Astrocyte (in vitro differentiated cells and primary cell): ENCODE measurements at regions not wholly inside any gene's neighbourhood (a gene's known extent, or its start where the extent isn't known, plus 50 kb on each side); places are given as distances from the start of the nearest gene placed in this dataset.

Experiments used
- DNase-seq: peaks from one replicate; pipeline ENCODE4 v3.0.0-alpha.2; 2010; ENCODE audit warnings: low read depth
- FAIRE-seq: peaks from 2 replicates; lab custom pipeline; 2011; peaks lifted over from hg19 to GRCh38; lab: Jason Lieb, UNC
- H2AFZ ChIP-seq: 2 replicates; pipeline ENCODE4 v1.6.0; 2012; ENCODE audit warnings: low read depth, low read length, inconsistent platforms
- H3K27ac ChIP-seq: 2 replicates; pipeline ENCODE4 v1.5.1; 2011; ENCODE audit warnings: low read depth, low read length, inconsistent platforms
- H3K27me3 ChIP-seq: 2 replicates; pipeline ENCODE4 v1.6.0; 2011; ENCODE audit warnings: low read length, inconsistent platforms; ENCODE audit not compliant: insufficient read depth
- H3K36me3 ChIP-seq: 2 replicates; pipeline ENCODE4 v1.5.1; 2011; ENCODE audit warnings: low read length, inconsistent platforms; ENCODE audit not compliant: insufficient read depth
- H3K4me1 ChIP-seq: 2 replicates; pipeline ENCODE4 v1.5.1; 2011; ENCODE audit warnings: low read length, inconsistent platforms; ENCODE audit not compliant: insufficient read depth
- H3K4me2 ChIP-seq: 2 replicates; pipeline ENCODE4 v1.6.0; 2012; ENCODE audit warnings: low read length, inconsistent platforms
- H3K4me3 ChIP-seq: 2 replicates; pipeline ENCODE4 v1.5.1; 2011; ENCODE audit warnings: low read depth, mild to moderate bottlenecking, low read length, inconsistent platforms; ENCODE audit not compliant: insufficient read depth
- H3K79me2 ChIP-seq: 2 replicates; pipeline ENCODE4 v1.6.0; 2012; ENCODE audit warnings: mild to moderate bottlenecking, low read length, inconsistent platforms; ENCODE audit not compliant: insufficient read depth
- H3K9ac ChIP-seq: 2 replicates; pipeline ENCODE4 v1.6.0; 2012; ENCODE audit warnings: mild to moderate bottlenecking, low read length, inconsistent platforms
- H3K9me3 ChIP-seq: 2 replicates; pipeline ENCODE4 v1.5.1; 2012; ENCODE audit warnings: low read depth, mild to moderate bottlenecking, low read length, inconsistent platforms; ENCODE audit not compliant: insufficient read depth
- H4K20me1 ChIP-seq: 2 replicates; pipeline ENCODE4 v1.6.0; 2012; ENCODE audit warnings: low read length, inconsistent platforms; ENCODE audit not compliant: insufficient read depth
- H3K27ac Mint-ChIP-seq: one replicate; pipeline ENCODE4 v1.8.0; 2021; ENCODE audit warnings: mild to moderate bottlenecking, mixed read lengths; ENCODE audit not compliant: unreplicated experiment
- H3K27me3 Mint-ChIP-seq: one replicate; pipeline ENCODE4 v1.8.0; 2021; ENCODE audit warnings: low read depth, mixed read lengths; ENCODE audit not compliant: unreplicated experiment
- H3K36me3 Mint-ChIP-seq: one replicate; pipeline ENCODE4 v1.8.0; 2021; ENCODE audit warnings: low read depth, mixed read lengths; ENCODE audit not compliant: unreplicated experiment
- H3K4me1 Mint-ChIP-seq: one replicate; pipeline ENCODE4 v1.8.0; 2021; ENCODE audit warnings: low read depth, mixed read lengths; ENCODE audit not compliant: unreplicated experiment
- H3K4me3 Mint-ChIP-seq: one replicate; pipeline ENCODE4 v1.8.0; 2021; ENCODE audit warnings: mild to moderate bottlenecking, moderate library complexity, mixed read lengths; ENCODE audit not compliant: unreplicated experiment
- H3K9me3 Mint-ChIP-seq: one replicate; pipeline ENCODE4 v1.8.0; 2021; ENCODE audit warnings: mild to moderate bottlenecking, mixed read lengths; ENCODE audit not compliant: unreplicated experiment
- EZH2 ChIP-seq: IDR thresholded peaks from 2 replicates; pipeline ENCODE4 v1.6.1; 2012; ENCODE audit warnings: mild to moderate bottlenecking, low read length, inconsistent platforms; ENCODE audit not compliant: insufficient read depth
- TF ChIP-seq, protein P1 (sequence below): IDR thresholded peaks from 2 replicates; pipeline ENCODE4 v1.5.1; 2011; ENCODE audit warnings: low read depth, mild to moderate bottlenecking, inconsistent platforms, low read length, moderate library complexity; ENCODE audit not compliant: insufficient read depth

- no peaks in the 10 kb centered on the region for H3K27me3 ChIP-seq
- no peaks in the 10 kb centered on the region for H4K20me1 ChIP-seq
- no peak for TF ChIP-seq EZH2
- TF ChIP-seq, protein P1, sequence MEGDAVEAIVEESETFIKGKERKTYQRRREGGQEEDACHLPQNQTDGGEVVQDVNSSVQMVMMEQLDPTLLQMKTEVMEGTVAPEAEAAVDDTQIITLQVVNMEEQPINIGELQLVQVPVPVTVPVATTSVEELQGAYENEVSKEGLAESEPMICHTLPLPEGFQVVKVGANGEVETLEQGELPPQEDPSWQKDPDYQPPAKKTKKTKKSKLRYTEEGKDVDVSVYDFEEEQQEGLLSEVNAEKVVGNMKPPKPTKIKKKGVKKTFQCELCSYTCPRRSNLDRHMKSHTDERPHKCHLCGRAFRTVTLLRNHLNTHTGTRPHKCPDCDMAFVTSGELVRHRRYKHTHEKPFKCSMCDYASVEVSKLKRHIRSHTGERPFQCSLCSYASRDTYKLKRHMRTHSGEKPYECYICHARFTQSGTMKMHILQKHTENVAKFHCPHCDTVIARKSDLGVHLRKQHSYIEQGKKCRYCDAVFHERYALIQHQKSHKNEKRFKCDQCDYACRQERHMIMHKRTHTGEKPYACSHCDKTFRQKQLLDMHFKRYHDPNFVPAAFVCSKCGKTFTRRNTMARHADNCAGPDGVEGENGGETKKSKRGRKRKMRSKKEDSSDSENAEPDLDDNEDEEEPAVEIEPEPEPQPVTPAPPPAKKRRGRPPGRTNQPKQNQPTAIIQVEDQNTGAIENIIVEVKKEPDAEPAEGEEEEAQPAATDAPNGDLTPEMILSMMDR, result no peak
- H3K9ac ChIP-seq, result no peak overlapping the region
- H3K9me3 ChIP-seq, result no peaks in the 10 kb centered on the region
- no peak overlapping the region for H2AFZ ChIP-seq
- H3K79me2 ChIP-seq, result no peaks in the 10 kb centered on the region
- H3K4me3 ChIP-seq, result no peak overlapping the region
- Mint-ChIP-seq H3K9me3 (peaks cover 2% of the 10 kb centered on the region), H3K36me3 (no peaks in the 10 kb centered on the region), H3K4me3 (no peak overlapping the region), H3K27me3 (no peaks in the 10 kb centered on the region), H3K4me1 (no peaks in the 10 kb centered on the region), H3K27ac (no peak overlapping the region)
- no peak overlapping the region for H3K27ac ChIP-seq
- no peaks in the 10 kb centered on the region for H3K36me3 ChIP-seq
- DNase-seq, result no peak
- no peak for FAIRE-seq
- H3K4me1 ChIP-seq, result no peaks in the 10 kb centered on the region
- no peak overlapping the region for H3K4me2 ChIP-seq
Observed at GRCh38 chr16:58948244-58948643, 214.1 kb upstream of the GOT2 start.

GRCh38 chr16:58940609-58941008 is 206.5 kb upstream of the GOT2 start:
- Mint-ChIP-seq H3K9me3 (peaks cover 2% of the 10 kb centered on the region), H3K4me3 (no peak overlapping the region), H3K4me1 (no peaks in the 10 kb centered on the region), H3K27me3 (no peaks in the 10 kb centered on the region), H3K36me3 (no peaks in the 10 kb centered on the region), H3K27ac (no peak overlapping the region)
- no peak overlapping the region for H3K9ac ChIP-seq
- H4K20me1 ChIP-seq, result no peaks in the 10 kb centered on the region
- H3K4me1 ChIP-seq, result no peaks in the 10 kb centered on the region
- no peak for DNase-seq
- TF ChIP-seq EZH2, result no peak
- TF ChIP-seq, protein P1, result no peak
- H3K79me2 ChIP-seq, result no peaks in the 10 kb centered on the region
- H3K4me2 ChIP-seq, result no peak overlapping the region
- H2AFZ ChIP-seq, result no peak overlapping the region
- H3K27me3 ChIP-seq, result no peaks in the 10 kb centered on the region
- no peaks in the 10 kb centered on the region for H3K9me3 ChIP-seq
- H3K36me3 ChIP-seq, result no peaks in the 10 kb centered on the region
- H3K27ac ChIP-seq, result no peak overlapping the region
- FAIRE-seq, result no peak
- H3K4me3 ChIP-seq, result no peak overlapping the region

DNA sequence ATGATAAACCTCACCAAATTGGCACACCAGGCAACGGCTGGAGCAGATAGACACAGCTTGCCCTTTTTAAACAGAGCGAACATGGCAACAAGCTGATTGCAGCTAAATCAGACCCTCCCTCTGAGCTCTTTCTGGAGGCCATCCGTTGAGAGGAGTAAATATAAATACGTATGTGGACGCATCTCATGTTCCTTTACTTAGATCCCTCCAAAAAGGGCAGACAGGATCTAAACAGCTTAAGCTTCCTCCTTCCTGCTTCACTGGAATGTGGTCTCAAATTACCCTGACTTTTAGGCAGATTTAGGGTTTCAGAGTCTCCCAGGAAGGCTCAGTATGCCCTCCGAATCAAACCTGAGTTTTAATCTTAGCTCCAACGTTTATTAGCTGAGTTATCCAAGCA is 204.7 kb upstream of the GOT2 start:
- H3K27me3 Mint-ChIP-seq, result no peaks in the 10 kb centered on the region
- FAIRE-seq, result no peak

More for the DNA sequence above, 204.7 kb upstream of the GOT2 start:
- Histone ChIP-seq H3K4me3 (no peak overlapping the region), H4K20me1 (no peaks in the 10 kb centered on the region), H3K36me3 (no peaks in the 10 kb centered on the region), H2AFZ (no peak overlapping the region), H3K9ac (no peak overlapping the region), H3K4me2 (no peak overlapping the region), H3K79me2 (no peaks in the 10 kb centered on the region), H3K4me1 (no peaks in the 10 kb centered on the region), H3K9me3 (no peaks in the 10 kb centered on the region), H3K27me3 (no peaks in the 10 kb centered on the region), H3K27ac (no peak overlapping the region)
- no peak for DNase-seq
- no peaks in the 10 kb centered on the region for H3K36me3 Mint-ChIP-seq
- no peak overlapping the region for H3K4me3 Mint-ChIP-seq
- TF ChIP-seq, protein P1, result no peak
- TF ChIP-seq EZH2, result no peak
- H3K4me1 Mint-ChIP-seq, result no peaks in the 10 kb centered on the region
- no peak overlapping the region for H3K27ac Mint-ChIP-seq
- peaks cover 3% of the 10 kb centered on the region for H3K9me3 Mint-ChIP-seq
